ENCODE measurements at regions not wholly inside any gene's neighbourhood (a gene's known extent, or its start where the extent isn't known, plus 50 kb on each side); places are given as distances from the start of the nearest gene placed in this dataset.

DNA sequence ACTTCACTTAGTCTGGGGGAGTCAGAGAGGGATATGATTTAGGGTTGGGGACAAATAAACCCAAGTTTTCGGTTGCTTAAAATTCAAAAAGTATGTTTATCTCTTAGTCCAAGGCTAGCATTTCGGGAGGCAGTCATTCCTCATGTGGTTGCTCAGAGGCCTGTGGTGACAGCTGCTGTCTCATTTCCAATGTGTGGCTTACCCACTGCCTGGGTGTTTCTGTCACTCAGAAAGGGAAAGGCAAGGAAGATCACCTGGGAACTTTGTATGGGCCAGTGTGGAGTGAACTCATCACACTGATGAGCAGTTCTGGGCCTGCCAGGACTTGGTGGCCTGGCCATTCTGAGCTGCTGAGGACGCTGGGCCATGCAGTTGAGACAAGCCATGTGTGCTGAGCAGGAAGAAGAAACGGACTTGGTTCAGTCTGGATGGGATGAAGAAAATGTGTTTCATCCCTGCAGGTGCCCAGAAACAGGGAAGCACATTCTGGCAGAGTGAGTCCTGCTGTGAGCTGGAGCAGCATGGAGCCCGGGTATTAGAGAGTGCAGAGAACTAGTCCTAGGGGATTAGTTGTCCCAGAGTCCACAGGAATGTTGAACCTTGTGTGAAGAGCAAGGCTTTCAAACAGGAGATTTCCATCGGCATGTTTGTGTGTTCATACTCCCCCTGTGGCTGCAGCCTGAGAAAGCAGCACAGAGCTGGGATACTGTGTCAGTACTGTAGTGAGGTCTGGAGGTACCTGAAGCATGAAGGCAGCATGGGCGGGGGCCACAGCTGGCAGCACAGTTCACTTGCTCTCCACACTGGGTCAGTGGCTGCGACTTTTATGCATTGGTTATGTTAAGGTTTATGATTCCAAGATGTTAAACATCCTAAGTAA, 211.1 kb upstream of the IGFBP3 start:
- TF ChIP-seq EZH2 (IDR thresholded peaks at IDR 0.05; ENCODE audit: borderline replicate concordance, insufficient read depth, low read depth, low read length, poor library complexity, severe bottlenecking) (no peak), CTCF (IDR thresholded peaks at IDR 0.05) (no peak)
